HPDE6-E6E7 (cell line): ENCODE measurements at regions not wholly inside any gene's neighbourhood (a gene's known extent, or its start where the extent isn't known, plus 50 kb on each side); places are given as distances from the start of the nearest gene placed in this dataset.

Experiments used
- DNase-seq: peaks from one replicate; pipeline ENCODE4 v3.0.0; 2011; ENCODE audit warnings: missing footprints; ENCODE audit errors: extremely low spot score

- no peak for DNase-seq
These were observed 88.2 kb upstream of the CAMK2D start for GRCh38 chr4:113849771-113850170.

GRCh38 chr4:113847710-113848109 lies 86.2 kb upstream of the CAMK2D start:
- DNase-seq: no peak

GRCh38 chr4:113846433-113846832 lies 84.9 kb upstream of the CAMK2D start:
- no peak for DNase-seq

GRCh38 chr4:113845138-113845537 lies 83.6 kb upstream of the CAMK2D start:
- no peak for DNase-seq

- DNase-seq: no peak
These were observed 82.8 kb upstream of the CAMK2D start for GRCh38 chr4:113844369-113844768.

GRCh38 chr4:113840861-113841260 lies 79.3 kb upstream of the CAMK2D start:
- DNase-seq: no peak

- DNase-seq: no peak
These were observed 76.9 kb upstream of the CAMK2D start for GRCh38 chr4:113838460-113838859.

- peak; percentile 49 for DNase-seq
These were observed 75.9 kb upstream of the CAMK2D start for GRCh38 chr4:113837397-113837796.

- no peak for DNase-seq
These were observed 73.5 kb upstream of the CAMK2D start for GRCh38 chr4:113835005-113835404.

- no peak for DNase-seq
These were observed 72.8 kb upstream of the CAMK2D start for GRCh38 chr4:113834298-113834697.

GRCh38 chr4:113832803-113833202 lies 71.3 kb upstream of the CAMK2D start:
- no peak for DNase-seq

GRCh38 chr4:113831457-113831856 lies 69.9 kb upstream of the CAMK2D start:
- DNase-seq: no peak

GRCh38 chr4:113828702-113829101 lies 67.2 kb upstream of the CAMK2D start:
- DNase-seq: no peak

GRCh38 chr4:113827285-113827684 lies 65.7 kb upstream of the CAMK2D start:
- DNase-seq: no peak

- DNase-seq: no peak
These were observed 64.9 kb upstream of the CAMK2D start for GRCh38 chr4:113826421-113826820.

- no peak for DNase-seq
These were observed 63.7 kb upstream of the CAMK2D start for GRCh38 chr4:113825272-113825671.

- DNase-seq: no peak
These were observed 62.9 kb upstream of the CAMK2D start for GRCh38 chr4:113824396-113824795.

- no peak for DNase-seq
These were observed 61.7 kb upstream of the CAMK2D start for GRCh38 chr4:113823291-113823659.

GRCh38 chr4:113822555-113823290 lies 61.2 kb upstream of the CAMK2D start:
- DNase-seq: no peak

- peak; percentile 21 for DNase-seq
These were observed 60.3 kb upstream of the CAMK2D start for GRCh38 chr4:113821856-113822255.

GRCh38 chr4:113820108-113820507 lies 58.6 kb upstream of the CAMK2D start:
- no peak for DNase-seq

GRCh38 chr4:113815826-113816225 lies 54.3 kb upstream of the CAMK2D start:
- no peak for DNase-seq

- DNase-seq: no peak
These were observed 49.8 kb upstream of the CAMK2D start for GRCh38 chr4:113811359-113811758.
